ENCODE measurements at regions not wholly inside any gene's neighbourhood (a gene's known extent, or its start where the extent isn't known, plus 50 kb on each side); places are given as distances from the start of the nearest gene placed in this dataset.

DNA sequence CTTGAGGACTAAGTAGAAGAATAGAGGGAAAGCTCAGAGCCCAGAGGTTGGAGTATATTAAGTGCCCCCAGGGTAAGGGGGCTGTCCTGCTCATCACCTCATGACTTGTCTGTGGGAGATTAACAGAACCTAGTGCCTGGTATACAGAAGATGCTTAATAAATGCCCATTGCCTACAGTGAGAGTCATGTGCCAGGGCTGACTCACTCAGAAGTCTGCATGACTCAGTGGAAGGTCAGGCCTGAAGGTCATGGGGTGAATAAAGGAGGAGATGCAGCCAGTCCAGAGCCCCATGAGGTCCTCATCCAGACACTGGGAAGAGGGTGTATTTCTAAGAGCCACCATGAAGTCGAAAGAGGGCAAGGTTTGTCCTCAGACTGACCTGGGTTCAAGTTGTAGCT lies 62.5 kb upstream of the TLE3 start:
- DNase-seq (ENCODE audit: low read depth), result peak; percentile 44

- no peak for DNase-seq (ENCODE audit: low read depth)
Observed at GRCh38 chr15:70159713-70160009, 61.9 kb upstream of the TLE3 start.

DNA sequence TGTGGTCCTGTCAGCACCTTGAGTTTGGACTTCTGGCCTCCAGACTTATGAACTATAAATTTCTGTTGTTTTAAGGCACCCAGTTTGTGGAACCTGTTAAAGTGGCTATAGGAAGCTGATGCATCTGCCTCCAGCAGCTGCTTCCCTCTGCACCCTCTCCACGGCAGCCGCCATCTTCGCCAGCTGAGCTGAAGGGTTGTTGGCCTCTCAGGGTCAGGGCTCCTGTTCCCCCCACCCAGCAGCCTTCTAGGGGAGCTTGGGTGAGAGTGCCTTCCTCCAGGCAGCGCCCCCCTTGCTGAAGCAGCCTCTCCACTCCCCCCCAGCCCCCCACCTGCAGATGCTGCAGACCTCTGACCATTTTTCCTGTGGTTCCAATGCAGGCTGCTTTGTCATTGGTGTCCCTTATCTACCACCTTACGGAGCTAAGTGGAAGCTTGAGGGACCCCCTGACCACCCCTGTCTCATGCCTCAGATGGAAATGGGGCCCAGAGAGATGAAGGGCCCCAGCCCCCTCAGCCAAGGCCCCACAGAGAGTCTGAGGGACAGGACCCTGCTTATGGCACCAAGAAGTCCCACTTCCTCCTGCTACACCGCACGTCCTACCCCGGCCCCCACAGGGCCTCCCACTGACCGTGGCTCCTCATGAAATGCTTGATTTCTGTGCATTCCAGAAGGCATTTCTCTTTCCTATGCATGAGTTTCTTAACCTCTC lies 61.4 kb upstream of the TLE3 start:
- no peak for DNase-seq (ENCODE audit: low read depth)

GRCh38 chr15:70158309-70159000 lies 60.7 kb upstream of the TLE3 start:
- DNase-seq (ENCODE audit: low read depth), result no peak

- DNase-seq (ENCODE audit: low read depth), result peak; percentile 24
Observed at GRCh38 chr15:70156671-70157271, 59.1 kb upstream of the TLE3 start.

- DNase-seq (ENCODE audit: low read depth), result no peak
Observed at GRCh38 chr15:70154718-70155347, 57.1 kb upstream of the TLE3 start.

GRCh38 chr15:70153921-70154717 lies 56.4 kb upstream of the TLE3 start:
- no peak for DNase-seq (ENCODE audit: low read depth)

DNA sequence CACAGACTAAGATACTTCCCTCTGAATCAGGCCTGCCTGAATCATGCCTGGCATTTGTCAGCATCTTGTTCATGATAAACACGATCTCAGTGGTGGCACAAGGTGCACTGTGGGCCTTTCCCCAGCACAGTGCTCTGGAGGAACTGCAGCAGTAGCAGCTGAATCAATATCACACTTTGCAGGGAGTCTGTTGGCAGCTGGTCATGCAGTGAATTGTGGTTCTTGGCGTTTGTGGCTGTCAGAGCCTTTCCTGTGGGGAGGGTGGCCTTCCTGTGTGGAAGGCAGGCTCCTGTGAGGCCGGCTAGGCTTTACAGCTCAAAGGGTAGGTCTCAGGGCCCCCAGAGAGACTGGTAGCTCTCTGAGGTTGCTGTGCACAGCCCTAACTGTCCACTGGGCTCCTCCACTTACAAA lies 54.4 kb upstream of the TLE3 start:
- no peak for DNase-seq (ENCODE audit: low read depth)

GRCh38 chr15:70151462-70151861 lies 53.7 kb upstream of the TLE3 start:
- DNase-seq (ENCODE audit: low read depth), result no peak

GRCh38 chr15:70151003-70151402 lies 53.3 kb upstream of the TLE3 start:
- DNase-seq (ENCODE audit: low read depth), result no peak

DNA sequence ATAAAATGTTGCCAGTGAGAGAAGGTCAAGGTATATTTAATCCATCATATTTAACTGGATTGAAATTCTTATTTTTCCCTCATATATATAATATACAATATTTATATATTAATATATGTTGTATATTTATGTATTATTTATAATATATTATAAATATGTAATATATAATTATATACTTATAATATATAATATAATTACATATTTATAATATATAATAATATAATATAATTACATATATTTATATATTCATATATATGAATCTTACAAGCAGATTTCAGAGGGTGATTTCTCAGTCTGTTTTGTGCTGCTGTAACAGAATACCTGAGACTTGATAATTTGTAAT lies 52.7 kb upstream of the TLE3 start:
- DNase-seq (ENCODE audit: low read depth), result no peak

GRCh38 chr15:70149667-70150404 lies 52.1 kb upstream of the TLE3 start:
- DNase-seq (ENCODE audit: low read depth), result peak; percentile 51

GRCh38 chr15:70147778-70148177 lies 50.1 kb upstream of the TLE3 start:
- no peak for DNase-seq (ENCODE audit: low read depth)

Measured in ELR (cell line).